GM12878 (cell line): ENCODE measurements at regions not wholly inside any gene's neighbourhood (a gene's known extent, or its start where the extent isn't known, plus 50 kb on each side); places are given as distances from the start of the nearest gene placed in this dataset.

Source experiments
- ATF3 ChIP-seq: IDR thresholded peaks from 2 replicates; pipeline ENCODE4 v1.6.1; 2011; ENCODE audit warnings: low read depth, mild to moderate bottlenecking, low read length, moderate library complexity, borderline replicate concordance; ENCODE audit errors: extremely low read depth
- EZH2 ChIP-seq: IDR thresholded peaks from 2 replicates; pipeline ENCODE4 v1.6.1; 2012; ENCODE audit warnings: low read depth, mild to moderate bottlenecking, control low read depth, inconsistent platforms, low read length, borderline replicate concordance; ENCODE audit not compliant: control insufficient read depth
- FOXM1 ChIP-seq: IDR thresholded peaks from 2 replicates; pipeline ENCODE4 v1.6.1; 2012; ENCODE audit warnings: low read depth, mild to moderate bottlenecking, inconsistent platforms, low read length, moderate library complexity
- MXI1 ChIP-seq: fragments of 150-350 bp; IDR thresholded peaks from 2 replicates; pipeline ENCODE4 v1.6.1; 2011; ENCODE audit warnings: low read depth, mild to moderate bottlenecking, inconsistent platforms, low read length, improper control_type of control experiment
- POLR2A ChIP-seq: IDR thresholded peaks from 2 replicates; pipeline ENCODE4 v1.6.1; 2011; ENCODE audit warnings: low read depth, mild to moderate bottlenecking, low read length
- SIX5 ChIP-seq: IDR thresholded peaks from 2 replicates; pipeline ENCODE4 v1.6.1; 2011; ENCODE audit warnings: mild to moderate bottlenecking, low read depth, low read length, moderate library complexity; ENCODE audit not compliant: severe bottlenecking
- SMAD1 ChIP-seq: fragments of 450-650 bp; IDR thresholded peaks from 2 replicates; pipeline ENCODE4 v1.6.1; 2018; ENCODE audit warnings: mild to moderate bottlenecking, low read depth; ENCODE audit not compliant: partially characterized antibody
- SP1 ChIP-seq: IDR thresholded peaks from one replicate; pipeline ENCODE4 v1.6.1; 2011; ENCODE audit warnings: low read depth, low read length
- TCF12 ChIP-seq: IDR thresholded peaks from 2 replicates; pipeline ENCODE4 v1.6.1; 2011; ENCODE audit warnings: low read depth, mild to moderate bottlenecking, low read length
- ZZZ3 ChIP-seq: IDR thresholded peaks from 2 replicates; pipeline ENCODE4 v1.6.1; 2011; ENCODE audit warnings: low read depth; ENCODE audit not compliant: control insufficient read depth, insufficient read length
- TF ChIP-seq, protein P1 (sequence below), 3 experiments: IDR thresholded peaks in 2 of 3; conservative IDR thresholded peaks in 1 of 3; 2 replicates each; pipeline ENCODE4 v1.5.1; 2011; ENCODE audit warnings: low read depth in 3 of 3, low read length in 3 of 3, mild to moderate bottlenecking in 3 of 3, control low read depth in 2 of 3, moderate library complexity in 2 of 3, inconsistent platforms in 1 of 3, mixed read lengths in 1 of 3; ENCODE audit not compliant: control insufficient read depth in 2 of 3, insufficient read depth in 1 of 3; ENCODE audit errors: extremely low read depth in 1 of 3

- TF ChIP-seq TCF12 (no peak), MXI1 (no peak), SIX5 (no peak), SMAD1 (no peak), ATF3 (no peak), EZH2 (no peak), SP1 (no peak), ZZZ3 (no peak), FOXM1 (no peak), POLR2A (no peak)
- TF ChIP-seq, protein P1, sequence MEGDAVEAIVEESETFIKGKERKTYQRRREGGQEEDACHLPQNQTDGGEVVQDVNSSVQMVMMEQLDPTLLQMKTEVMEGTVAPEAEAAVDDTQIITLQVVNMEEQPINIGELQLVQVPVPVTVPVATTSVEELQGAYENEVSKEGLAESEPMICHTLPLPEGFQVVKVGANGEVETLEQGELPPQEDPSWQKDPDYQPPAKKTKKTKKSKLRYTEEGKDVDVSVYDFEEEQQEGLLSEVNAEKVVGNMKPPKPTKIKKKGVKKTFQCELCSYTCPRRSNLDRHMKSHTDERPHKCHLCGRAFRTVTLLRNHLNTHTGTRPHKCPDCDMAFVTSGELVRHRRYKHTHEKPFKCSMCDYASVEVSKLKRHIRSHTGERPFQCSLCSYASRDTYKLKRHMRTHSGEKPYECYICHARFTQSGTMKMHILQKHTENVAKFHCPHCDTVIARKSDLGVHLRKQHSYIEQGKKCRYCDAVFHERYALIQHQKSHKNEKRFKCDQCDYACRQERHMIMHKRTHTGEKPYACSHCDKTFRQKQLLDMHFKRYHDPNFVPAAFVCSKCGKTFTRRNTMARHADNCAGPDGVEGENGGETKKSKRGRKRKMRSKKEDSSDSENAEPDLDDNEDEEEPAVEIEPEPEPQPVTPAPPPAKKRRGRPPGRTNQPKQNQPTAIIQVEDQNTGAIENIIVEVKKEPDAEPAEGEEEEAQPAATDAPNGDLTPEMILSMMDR (IDR thresholded peaks at IDR 0.05 in 2 of 3, conservative IDR thresholded peaks at IDR 0.05 in 1 of 3; ENCODE audit: control insufficient read depth in 2 of 3, extremely low read depth in 1 of 3, insufficient read depth in 1 of 3, low read depth in 3 of 3, low read length in 3 of 3) = no peak
Measured at GRCh38 chrX:107360788-107361360, 88.6 kb upstream of the FRMPD3 start.
